ENCODE measurements at regions not wholly inside any gene's neighbourhood (a gene's known extent, or its start where the extent isn't known, plus 50 kb on each side); places are given as distances from the start of the nearest gene placed in this dataset.
"Not testable (repeated sequence)": the region's sequence is repeated elsewhere in the genome, so short reads cannot be mapped to it uniquely, and the experiment has no call there.

DNA sequence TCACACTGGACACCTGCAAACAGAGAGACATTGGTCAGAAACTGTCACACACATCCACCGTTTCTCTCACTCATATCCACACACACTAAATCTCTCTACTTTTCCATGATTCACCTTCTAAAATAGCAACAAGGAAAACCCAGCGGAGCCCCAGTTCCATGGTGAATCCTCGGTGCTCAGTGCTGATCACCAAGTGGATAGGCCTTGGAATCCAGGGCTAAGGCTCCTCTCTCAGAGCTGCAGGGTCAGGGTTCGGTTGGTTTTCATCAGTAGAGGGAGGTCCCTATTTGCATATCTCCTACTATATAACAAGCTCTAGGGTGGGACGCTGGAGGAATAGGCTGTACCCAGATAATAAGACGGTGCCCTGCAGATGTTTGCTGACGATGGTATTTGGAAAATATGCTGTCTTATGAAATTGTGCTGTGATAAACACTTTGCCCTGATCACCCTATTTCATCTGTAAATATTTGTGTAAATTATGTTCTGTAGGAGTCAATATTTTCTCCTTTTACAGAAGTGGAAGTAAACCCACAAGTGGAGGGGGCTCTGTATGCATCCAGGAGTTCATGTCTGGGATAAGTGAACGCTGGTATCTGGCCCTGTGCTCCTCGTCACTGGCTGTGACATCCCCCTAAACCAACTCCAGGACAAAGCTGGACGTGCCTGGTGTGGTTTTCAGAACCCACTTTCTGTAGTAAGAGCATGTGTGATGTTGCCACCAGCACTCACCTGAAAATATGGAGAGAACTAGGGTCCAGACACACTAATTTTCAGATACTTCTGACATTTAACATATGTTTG is 709.2 kb downstream of the TMEM121 start:
- no peak for DNase-seq

- no peak for DNase-seq
Measured at GRCh38 chr14:106248321-106249192, 722.2 kb downstream of the TMEM121 start.

GRCh38 chr14:106253995-106254394 is 727.6 kb downstream of the TMEM121 start:
- DNase-seq: not testable (repeated sequence)

DNA sequence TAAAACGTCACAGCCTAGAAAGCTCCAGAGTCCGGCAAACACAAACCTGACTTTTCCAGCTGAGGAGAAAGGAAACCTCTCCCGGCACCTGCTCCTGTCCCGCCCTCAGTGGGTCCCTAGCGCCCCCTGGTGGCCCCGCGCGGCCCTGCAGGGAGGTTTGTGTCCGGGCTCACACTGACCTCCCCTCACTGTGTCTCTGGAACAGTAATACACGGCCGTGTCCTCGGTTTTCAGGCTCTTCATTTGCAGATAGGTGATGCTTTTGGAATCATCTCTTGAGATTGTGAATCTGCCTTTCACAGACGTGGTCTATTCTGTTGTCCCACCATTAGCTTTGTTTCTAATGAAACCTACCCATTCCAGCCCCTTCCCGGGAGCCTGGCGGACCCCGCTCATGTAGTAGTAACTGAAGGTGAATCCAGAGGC is 731.2 kb downstream of the TMEM121 start:
- DNase-seq: peak; percentile 56

DNA sequence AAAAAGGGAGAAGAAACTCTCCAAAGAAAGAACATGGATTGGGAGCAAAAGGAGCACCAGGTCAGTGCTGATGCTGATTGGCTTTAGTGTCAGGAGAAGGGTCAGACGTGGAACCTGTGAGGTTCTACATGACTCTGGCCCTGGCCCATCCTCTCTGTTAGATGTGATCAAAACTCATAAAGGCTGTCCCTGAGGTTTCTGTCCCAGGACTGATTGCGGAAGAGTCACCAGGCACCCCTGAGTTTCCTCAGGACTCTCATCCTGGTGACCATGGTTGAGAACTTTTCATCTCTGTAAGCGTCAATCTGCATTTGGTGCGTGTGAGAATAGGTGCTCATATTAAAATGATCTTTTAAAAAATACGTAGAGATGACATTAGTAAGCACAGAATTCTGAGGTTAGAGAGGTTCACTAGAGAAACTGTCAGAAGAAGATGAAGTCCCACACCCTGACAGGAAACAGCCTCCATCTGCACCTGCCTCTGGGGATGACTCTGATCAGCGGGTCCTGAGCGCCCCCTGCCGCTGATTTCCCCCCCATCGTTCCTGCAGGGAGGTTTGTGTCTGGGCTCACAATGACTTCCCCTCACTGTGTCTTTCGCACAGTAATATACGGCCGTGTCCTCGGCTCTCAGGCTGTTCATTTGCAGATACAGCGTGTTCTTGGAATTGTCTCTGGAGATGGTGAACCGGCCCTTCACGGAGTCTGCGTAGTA is 741.8 kb downstream of the TMEM121 start:
- DNase-seq: peak; percentile 7

DNA sequence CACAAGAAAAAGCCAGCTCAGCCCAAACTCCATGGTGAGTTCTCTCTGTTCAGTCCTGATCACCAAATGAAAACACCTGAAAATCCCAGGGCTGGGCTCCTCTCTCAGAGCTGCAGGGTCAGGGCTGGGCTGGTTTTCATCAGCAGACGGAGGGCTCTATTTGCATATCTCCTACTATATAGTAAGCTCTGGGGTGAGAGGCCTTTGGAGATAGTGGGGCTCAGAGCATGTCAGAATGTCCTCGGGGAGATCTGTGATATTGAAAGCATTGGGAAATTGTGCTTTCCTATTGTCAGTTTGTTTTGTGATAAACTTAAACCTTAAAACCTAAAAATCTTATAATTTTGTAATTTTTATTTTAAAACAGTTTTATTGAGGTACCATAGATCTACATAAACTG is 742.6 kb downstream of the TMEM121 start:
- no peak for DNase-seq

DNA sequence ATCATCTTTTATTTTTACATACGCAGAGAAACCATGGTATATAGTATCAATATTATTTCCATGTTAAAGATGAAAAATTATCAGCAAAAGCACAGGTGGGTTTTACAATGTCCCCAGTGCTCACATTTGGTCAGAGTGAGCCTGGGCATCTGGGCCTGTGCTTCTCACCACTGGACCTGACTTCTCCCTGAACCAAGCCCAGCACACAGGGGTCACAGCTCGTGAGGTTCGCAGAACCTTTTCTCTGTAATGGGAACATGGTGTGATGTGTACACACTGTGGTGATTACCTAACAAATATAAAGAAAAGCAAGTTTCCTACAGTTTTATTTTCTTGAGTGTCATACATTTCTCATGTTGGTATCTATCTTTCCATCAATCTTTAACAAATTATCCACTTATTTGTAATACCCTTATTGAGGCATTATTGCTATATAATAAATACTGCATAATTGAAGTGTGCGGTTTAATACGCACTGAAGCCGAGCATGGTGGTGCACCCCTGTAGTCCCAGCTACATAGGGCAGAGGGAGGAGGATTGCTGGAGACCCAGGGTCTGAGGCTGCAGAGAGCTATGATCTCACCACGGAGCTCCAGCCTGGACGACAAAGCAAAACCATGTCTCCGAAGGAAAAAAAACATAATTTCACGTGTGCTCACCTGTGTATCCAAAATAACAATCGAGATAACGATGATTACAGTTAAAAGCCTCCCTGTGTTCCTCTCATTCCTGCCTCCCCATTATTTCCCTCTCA is 743.2 kb downstream of the TMEM121 start:
- DNase-seq: no peak

DNA sequence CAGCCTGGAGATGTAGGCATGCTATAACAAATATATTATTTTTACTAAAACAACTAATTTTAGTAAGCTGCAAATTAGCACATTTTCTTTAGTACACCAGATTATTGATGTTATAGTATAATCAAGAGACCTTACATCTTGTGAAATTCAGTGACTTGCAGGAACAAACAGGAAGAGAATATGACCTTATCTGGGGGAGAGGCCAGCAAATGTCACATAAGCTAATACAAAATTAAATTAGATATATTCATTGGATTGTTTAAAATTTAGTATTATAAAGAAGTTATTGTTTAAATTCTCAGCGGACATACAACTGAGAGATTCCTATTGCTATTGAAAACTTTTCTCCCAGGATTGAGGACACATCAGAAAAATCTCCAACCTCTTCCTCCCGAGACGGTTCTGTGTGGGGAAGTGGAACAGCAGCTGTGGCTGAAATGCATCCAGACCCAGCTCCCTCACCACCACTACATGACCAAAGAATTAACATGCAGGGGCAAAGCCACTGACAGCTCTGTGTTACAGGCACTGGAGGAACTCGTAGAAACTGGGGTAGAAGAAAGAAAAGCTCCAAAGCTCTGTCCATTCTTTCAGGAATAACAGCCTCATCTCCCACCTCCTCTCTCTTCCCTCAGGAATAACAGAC is 744.2 kb downstream of the TMEM121 start:
- DNase-seq: not testable (repeated sequence)

DNA sequence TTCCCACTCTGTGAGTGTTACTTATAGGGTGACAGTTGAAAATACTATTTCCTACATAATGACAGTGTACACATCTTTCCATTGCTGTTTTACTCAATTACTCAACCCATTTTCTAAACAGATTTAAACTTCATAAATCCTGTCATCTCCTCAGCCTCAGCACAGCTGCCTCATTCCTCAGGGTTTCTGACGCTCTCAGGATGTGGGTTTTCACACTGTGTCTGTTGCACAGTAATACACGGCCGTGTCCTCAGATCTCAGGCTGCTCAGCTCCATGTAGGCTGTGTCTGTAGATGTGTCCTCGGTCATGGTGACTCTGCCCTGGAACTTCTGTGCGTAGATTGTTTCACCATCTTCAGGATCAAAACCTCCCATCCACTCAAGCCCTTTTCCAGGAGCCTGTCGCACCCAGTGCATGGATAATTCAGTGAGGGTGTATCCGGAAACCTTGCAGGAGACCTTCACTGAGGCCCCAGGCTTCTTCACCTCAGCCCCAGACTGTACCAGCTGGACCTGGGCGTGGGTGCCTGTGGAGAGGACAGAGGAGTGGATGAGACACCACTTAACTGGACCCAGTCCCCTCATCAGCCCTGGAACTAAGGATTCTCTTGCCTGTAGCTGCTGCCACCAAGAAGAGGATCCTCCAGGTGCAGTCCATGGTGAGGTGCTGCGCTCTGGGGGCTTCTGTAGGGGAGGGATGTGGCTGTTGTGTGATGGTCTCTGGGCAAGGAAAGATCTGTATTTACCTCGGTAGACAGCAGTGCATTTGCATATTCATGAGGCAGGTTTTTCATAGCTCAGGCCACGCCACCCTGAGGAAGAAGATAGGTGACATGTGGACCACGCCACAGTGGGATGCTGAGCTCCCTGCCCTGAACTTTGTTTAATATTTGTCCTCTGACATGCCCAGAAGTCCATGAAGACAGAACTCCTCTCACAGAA is 750.2 kb downstream of the TMEM121 start:
- no peak for DNase-seq

- peak; percentile 20 for DNase-seq
Measured at GRCh38 chr14:106277503-106277902, 751.1 kb downstream of the TMEM121 start.

GRCh38 chr14:106280876-106281275 is 754.5 kb downstream of the TMEM121 start:
- no peak for DNase-seq

- no peak for DNase-seq
Measured at GRCh38 chr14:106286697-106287290, 760.4 kb downstream of the TMEM121 start.

- DNase-seq: no peak
Measured at GRCh38 chr14:106287506-106287905, 761.1 kb downstream of the TMEM121 start.

DNA sequence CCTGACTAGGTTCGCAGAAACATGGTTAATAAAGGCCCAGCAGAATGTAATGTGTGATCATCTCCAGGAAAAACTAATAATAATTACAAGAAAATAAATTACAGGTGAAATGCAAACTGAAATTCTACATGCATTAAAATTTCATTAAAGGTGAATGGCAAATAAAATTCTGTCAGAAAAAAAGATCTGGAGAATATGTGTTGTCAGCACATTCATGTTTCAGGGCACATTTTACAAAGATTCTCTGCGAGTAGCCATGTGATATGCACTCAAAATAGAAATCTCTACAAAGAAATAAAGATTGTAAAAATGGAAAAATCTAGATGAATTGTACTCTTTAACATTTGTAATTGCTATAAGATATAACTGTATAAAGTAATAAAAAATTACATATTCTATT is 765.2 kb downstream of the TMEM121 start:
- no peak for DNase-seq

- DNase-seq: no peak
Measured at GRCh38 chr14:106294324-106294723, 767.9 kb downstream of the TMEM121 start.

DNA sequence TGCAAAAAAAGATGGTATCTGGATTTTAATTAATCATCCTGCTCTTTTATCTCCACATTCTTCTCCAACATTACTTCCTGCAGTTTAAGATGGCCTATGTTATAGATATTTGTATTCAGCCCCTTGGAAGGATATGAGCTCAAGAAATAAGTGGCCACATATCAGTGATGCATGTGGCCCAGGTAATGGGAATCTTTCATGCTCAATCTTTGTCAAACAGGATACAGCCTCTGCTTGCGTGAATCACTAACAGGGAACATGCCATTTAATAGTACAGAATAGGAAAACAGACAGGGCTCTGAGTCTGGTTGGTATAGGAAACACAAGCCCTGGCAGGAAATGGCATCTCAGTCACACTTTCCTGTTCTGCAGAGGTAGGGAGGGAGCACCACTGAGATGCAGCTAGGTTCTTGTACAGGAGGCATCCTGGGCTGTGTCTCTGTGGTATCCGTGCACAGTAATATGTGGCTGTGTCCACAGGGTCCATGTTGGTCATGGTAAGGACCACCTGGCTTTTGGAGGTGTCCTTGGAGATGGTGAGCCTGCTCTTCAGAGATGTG is 774.6 kb downstream of the TMEM121 start:
- DNase-seq: not testable (repeated sequence)

- not testable (repeated sequence) for DNase-seq
Measured at GRCh38 chr14:106301609-106302008, 775.2 kb downstream of the TMEM121 start.

DNA sequence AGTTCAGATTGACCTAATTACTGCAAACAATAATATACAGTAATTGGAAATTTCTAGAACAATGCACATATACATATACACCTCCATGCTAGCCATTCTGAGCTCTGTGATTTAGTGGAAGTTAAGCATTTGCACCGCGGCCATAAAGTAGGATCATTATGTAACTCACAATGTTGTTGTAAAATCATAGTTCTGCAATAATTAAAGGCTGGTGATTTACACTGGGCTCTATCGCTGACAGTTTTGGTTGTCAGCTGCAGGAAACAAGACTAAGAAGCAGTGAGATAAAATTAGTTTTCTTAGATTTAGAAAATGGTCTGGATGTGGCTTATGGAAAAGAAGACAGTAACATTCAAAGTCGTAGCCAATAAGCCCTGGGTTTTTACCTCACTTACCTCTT is 776.3 kb downstream of the TMEM121 start:
- no peak for DNase-seq

DNA sequence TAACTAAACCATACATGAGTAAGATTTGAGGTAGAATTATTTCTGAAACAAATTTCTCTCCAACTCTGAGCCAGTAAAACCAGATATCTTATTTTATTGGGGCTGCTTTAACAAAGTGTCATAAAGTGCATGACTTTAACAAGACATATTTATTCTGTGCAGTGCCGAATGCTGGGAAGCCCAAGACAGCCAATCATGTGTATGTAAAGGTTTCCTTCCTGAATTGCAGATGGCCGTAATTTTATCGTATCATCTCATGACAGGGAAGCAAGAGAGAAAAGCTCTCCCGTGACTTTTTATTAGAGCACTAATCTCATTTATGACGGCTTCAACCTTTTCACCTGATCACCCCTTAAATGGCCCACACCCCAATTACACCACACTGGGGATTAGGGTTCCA is 777.9 kb downstream of the TMEM121 start:
- no peak for DNase-seq

- peak; percentile 60 for DNase-seq
Measured at GRCh38 chr14:106308839-106309389, 782.5 kb downstream of the TMEM121 start.
